ENCODE measurements at regions not wholly inside any gene's neighbourhood (a gene's known extent, or its start where the extent isn't known, plus 50 kb on each side); places are given as distances from the start of the nearest gene placed in this dataset.

DNA sequence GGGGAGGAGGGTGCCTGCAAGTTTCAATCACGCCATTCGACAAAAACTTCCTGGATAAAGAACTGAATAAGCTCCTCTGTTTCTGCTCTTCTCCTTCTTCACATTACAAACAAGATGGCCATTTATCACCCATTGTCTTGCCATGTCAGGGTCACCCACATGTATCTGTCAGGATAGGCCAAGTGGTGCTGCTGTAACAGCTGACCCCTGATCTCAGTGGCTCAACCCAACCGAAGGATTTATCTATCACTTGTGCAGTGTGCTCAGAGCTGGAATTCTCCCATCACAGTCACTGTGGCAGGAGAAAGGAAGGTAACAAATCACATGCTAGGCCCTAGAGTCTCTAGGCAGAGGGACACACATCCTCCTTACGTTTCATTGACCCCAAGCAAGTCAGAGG is 210.0 kb upstream of the CDH5 start (continued):
- TF ChIP-seq, protein P1, sequence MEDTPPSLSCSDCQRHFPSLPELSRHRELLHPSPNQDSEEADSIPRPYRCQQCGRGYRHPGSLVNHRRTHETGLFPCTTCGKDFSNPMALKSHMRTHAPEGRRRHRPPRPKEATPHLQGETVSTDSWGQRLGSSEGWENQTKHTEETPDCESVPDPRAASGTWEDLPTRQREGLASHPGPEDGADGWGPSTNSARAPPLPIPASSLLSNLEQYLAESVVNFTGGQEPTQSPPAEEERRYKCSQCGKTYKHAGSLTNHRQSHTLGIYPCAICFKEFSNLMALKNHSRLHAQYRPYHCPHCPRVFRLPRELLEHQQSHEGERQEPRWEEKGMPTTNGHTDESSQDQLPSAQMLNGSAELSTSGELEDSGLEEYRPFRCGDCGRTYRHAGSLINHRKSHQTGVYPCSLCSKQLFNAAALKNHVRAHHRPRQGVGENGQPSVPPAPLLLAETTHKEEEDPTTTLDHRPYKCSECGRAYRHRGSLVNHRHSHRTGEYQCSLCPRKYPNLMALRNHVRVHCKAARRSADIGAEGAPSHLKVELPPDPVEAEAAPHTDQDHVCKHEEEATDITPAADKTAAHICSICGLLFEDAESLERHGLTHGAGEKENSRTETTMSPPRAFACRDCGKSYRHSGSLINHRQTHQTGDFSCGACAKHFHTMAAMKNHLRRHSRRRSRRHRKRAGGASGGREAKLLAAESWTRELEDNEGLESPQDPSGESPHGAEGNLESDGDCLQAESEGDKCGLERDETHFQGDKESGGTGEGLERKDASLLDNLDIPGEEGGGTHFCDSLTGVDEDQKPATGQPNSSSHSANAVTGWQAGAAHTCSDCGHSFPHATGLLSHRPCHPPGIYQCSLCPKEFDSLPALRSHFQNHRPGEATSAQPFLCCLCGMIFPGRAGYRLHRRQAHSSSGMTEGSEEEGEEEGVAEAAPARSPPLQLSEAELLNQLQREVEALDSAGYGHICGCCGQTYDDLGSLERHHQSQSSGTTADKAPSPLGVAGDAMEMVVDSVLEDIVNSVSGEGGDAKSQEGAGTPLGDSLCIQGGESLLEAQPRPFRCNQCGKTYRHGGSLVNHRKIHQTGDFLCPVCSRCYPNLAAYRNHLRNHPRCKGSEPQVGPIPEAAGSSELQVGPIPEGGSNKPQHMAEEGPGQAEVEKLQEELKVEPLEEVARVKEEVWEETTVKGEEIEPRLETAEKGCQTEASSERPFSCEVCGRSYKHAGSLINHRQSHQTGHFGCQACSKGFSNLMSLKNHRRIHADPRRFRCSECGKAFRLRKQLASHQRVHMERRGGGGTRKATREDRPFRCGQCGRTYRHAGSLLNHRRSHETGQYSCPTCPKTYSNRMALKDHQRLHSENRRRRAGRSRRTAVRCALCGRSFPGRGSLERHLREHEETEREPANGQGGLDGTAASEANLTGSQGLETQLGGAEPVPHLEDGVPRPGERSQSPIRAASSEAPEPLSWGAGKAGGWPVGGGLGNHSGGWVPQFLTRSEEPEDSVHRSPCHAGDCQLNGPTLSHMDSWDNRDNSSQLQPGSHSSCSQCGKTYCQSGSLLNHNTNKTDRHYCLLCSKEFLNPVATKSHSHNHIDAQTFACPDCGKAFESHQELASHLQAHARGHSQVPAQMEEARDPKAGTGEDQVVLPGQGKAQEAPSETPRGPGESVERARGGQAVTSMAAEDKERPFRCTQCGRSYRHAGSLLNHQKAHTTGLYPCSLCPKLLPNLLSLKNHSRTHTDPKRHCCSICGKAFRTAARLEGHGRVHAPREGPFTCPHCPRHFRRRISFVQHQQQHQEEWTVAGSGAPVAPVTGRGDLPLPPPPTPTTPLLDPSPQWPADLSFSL (CRISPR knock-in tag; IDR thresholded peaks at IDR 0.05): no peak

DNA sequence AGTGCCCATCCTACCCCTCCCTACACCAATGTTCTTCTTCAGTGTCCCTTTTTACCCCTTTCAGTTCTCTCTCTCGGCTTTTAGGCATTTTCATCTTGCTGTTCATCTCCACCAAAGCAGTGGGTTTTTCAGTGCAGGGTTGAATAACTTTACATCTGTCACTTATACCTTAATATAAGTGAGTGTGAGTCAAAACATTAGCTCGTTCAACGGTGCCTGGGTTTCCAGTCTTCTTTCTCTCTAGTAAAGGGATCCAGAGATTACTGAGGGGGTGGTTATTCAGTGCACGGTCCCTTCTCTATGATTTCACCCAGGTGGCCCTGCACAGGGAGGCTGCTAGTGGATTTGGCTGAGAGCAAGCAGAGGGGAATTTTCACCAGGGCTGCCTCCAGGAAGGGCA is 210.6 kb upstream of the CDH5 start:
- intact Hi-C loops (cut with micrococcal nuclease; ENCODE audit: unreplicated experiment) (no loop called here), in situ Hi-C loops (cut with HindIII; ENCODE audit: extremely low pct_ligation_motif_present, low pct_unique_long_range_greater_than_20kb) (no loop called here)
- H3K4me3 ChIP-seq (replicated peaks in 1 of 3; ENCODE audit: insufficient read depth in 1 of 3, low read depth in 2 of 3, low read length in 3 of 3): no peak overlapping the region
- WGBS (ENCODE audit: low lambda C conversion rate): 2% methylated on average over 4 of the region's 4 CpGs
- FAIRE-seq (no peak), ATAC-seq (no peak), DNase-seq (ENCODE audit: low spot score) (no peak)
- H3K4me1 ChIP-seq (ENCODE audit: insufficient read depth, low read length): peaks cover 15% of the 10 kb centered on the region
- no peak overlapping the region for H3K9ac ChIP-seq (ENCODE audit: insufficient read depth, low read depth, low read length)
- no peak for TF ChIP-seq POLR2A (IDR thresholded peaks at IDR 0.05; ENCODE audit: insufficient read depth in 1 of 2, low read depth in 2 of 2, low read length in 2 of 2)
- H3K36me3 ChIP-seq (replicated peaks in 1 of 2; ENCODE audit: control insufficient read depth in 1 of 2, insufficient read depth in 2 of 2, low read length in 2 of 2): no peaks in the 10 kb centered on the region
- H3K79me2 ChIP-seq (ENCODE audit: insufficient read depth, low read length): no peaks in the 10 kb centered on the region
- no peak overlapping the region for H2AFZ ChIP-seq (ENCODE audit: low read length)
- no TSS peak for BruUV-seq (replicated peaks)
- H3K27me3 ChIP-seq (ENCODE audit: control insufficient read depth in 1 of 2, insufficient read depth in 2 of 2, low read length in 2 of 2): peaks cover 0 to 7% of the 10 kb centered on the region in 2 experiments; a peak in 1 of 5 replicates
- ChIA-PET POLR2A (no interaction called here), CTCF (ENCODE audit: low intra/inter-chr PET ratio, low total read pairs) (no interaction called here)
- no peak overlapping the region for H3K27ac ChIP-seq (ENCODE audit: extremely low read length, insufficient read depth, low read length)
- no peaks in the 10 kb centered on the region for H4K20me1 ChIP-seq (ENCODE audit: insufficient read depth, low read length)
- no peaks in the 10 kb centered on the region for H3K9me3 ChIP-seq (ENCODE audit: low read length)
- H3K4me2 ChIP-seq (ENCODE audit: low read depth, low read length): no peak overlapping the region
